ENCODE measurements at regions not wholly inside any gene's neighbourhood (a gene's known extent, or its start where the extent isn't known, plus 50 kb on each side); places are given as distances from the start of the nearest gene placed in this dataset.
"Not testable (repeated sequence)": the region's sequence is repeated elsewhere in the genome, so short reads cannot be mapped to it uniquely, and the experiment has no call there.

DNA sequence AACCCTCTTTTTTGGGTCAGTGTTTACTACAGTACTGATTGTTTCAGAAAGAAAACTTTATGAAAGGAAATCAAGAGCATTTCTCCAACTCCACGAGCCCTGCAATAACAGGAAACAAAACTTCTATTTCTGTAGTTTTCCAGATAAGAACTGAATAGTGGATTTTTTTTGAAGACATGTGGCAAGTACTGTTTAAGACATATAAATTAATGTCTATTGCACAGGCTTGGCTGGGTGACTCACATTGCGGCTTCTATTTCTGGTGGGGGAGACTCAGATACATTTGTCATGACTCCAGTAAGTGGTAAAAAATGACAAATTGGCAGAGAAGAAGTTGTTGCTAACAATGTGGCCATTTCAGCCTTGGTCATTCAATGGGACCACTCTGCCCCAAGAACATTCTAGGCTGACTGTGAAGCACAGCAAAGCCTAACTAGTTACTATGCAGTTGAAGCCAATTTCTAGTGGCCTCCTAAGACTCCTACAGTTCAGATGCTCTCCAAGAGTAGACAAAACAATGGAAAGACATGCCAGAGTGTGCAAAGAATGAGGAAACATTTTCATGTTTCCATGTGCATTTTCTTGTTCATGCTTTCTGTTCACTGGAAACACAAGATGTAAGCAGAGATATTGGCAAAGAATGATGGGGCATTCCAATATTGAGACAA is 200.9 kb downstream of the EDN1 start:
- intact Hi-C loops (cut with DNase I), result loop anchor here (5.0 to 10.0 kb wide), 2 partner anchors 89 to 94 kb away; no protein-coding TSS in a partner anchor
- DNase-seq (ENCODE audit: low spot score), result no peak

DNA sequence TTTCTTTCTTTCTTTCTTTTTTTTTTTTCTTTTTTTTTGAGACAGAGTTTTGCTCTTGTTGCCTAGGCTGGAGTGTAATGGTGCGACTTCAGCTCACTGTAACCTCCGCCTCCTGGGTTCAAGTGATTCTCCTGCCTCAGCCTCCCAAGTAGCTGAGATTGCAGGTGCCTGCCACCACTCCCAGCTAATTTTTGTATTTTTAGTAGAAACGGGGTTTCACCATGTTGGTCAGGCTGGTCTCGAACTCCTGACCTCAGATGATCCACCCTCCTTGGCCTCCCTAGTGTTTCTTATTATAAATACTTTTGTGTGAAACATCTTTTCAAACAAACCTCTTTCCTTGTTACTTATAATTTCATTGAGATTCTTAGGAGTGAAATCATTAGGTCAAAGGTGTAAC is 202.8 kb downstream of the EDN1 start:
- DNase-seq (ENCODE audit: low spot score), result not testable (repeated sequence)
- intact Hi-C loops (cut with DNase I), result loop anchor here (5.0 to 10.0 kb wide), 2 partner anchors 91 to 92 kb away; no protein-coding TSS in a partner anchor

GRCh38 chr6:12493446-12493845 is 203.3 kb downstream of the EDN1 start:
- intact Hi-C loops (cut with DNase I), result loop anchor here (5.0 to 10.0 kb wide), 2 partner anchors 91 kb away; no protein-coding TSS in a partner anchor
- no peak for DNase-seq (ENCODE audit: low spot score)

- DNase-seq (ENCODE audit: low spot score), result no peak
- intact Hi-C loops (cut with DNase I), result loop anchor here (5.0 to 10.0 kb wide), 2 partner anchors 91 to 92 kb away; no protein-coding TSS in a partner anchor
Observed at GRCh38 chr6:12494161-12494560, 204.0 kb downstream of the EDN1 start.

DNA sequence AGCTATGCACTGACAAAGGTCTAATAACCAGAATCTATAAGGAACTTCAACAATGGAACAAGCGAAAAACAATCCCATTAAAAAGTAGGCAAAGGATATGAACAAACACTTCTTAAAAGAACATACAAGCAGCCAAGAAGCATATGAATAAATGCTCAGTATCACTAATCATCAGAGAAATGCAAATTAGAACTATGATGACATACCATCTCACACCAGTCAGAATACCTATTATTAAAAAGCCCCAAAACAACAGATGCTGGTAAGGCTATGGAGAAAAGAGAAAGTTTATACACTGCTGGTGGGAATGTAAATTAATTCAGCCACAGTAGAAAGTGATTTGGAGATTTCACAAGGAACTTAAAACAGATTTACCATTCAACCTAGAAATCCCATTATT is 211.8 kb downstream of the EDN1 start:
- no peak for DNase-seq (ENCODE audit: low spot score)
- intact Hi-C loops (cut with DNase I), result no loop called here

DNA sequence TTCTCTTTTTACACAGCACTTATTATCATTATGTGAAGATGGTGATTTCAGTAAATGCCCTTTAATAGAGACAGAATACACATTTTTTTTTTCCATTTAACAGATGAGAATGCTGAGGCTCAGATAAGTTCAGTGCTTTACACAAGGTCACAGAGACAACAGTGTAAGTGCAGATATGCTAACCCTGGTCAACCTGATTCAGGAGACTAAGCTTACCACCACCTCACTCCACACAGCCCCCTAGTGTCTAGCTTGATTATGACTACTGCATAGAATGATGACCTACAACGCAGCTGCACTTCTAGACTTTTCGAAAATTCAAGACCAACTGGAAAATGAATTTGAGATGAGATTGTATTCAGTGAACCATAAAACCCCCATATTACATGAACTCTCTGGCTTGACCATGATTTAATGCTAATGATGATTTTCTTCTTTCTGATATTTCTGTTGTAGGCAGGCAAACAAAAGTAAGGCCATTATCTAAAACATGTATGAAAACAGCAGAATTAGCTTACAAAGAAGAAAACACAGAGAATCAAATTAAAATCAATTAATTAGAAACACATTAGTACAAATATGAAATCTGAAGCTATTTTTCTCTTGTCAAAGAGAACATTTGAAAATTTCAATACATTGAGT is 212.1 kb upstream of the PHACTR1 start:
- DNase-seq (ENCODE audit: low spot score), result no peak
- intact Hi-C loops (cut with DNase I), result no loop called here

DNA sequence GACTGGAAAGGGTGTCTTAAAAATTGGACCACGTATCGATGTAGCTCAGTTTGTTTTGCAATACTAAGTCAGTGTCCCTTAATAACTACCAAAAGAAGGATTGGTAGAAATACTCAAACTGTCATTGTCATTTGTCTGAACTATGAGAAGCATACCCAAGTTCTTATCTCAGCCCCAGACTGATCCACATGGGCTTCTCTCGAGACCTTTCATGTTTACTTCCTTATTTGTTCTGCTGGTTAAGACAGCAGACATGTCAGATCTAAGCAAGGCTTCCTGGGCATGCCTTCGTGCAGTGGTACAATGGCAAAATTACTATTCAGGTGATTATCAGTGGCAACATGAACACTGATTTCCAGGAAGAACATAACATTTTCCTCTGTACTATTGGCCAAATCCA is 211.1 kb upstream of the PHACTR1 start:
- intact Hi-C loops (cut with DNase I), result no loop called here
- DNase-seq (ENCODE audit: low spot score), result no peak

DNA sequence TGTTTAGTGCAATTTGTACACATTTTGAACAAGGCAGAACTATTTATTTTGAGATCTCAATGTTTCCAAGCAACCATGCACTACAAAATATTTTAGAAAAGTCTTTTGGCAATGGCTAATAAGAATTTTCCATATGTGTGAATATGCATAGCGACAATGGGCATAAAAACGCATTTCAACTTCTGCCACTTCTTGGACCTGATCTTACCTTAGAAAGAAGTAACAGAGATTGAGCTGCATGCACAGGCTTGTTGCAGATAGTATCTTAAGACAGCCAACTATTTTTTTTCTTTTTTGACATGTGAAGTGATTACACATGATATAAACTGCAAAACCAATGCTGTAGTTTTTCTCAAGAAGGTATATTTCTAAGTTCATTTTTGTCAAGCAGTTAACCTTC is 210.4 kb upstream of the PHACTR1 start:
- no peak for DNase-seq (ENCODE audit: low spot score)
- intact Hi-C loops (cut with DNase I), result no loop called here

DNA sequence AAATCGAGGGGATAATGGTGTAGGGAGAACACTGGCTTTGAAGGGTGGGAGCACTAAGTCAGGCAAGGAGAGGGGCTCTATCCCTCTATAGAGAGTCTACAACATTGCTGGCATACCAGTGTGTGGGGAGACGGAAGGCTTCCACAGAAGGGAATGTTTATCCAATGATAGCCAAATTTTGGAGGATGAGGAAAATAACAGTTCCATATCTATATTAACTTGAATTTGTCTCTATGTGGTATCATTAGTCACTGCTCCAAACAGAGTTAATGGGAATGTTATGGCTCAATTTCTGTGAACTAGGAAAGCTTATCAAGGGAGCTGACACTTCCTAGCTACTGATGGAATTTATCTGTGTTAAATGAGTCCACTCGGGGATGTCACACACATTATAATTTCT is 208.9 kb upstream of the PHACTR1 start:
- no peak for DNase-seq (ENCODE audit: low spot score)
- intact Hi-C loops (cut with DNase I), result no loop called here

DNA sequence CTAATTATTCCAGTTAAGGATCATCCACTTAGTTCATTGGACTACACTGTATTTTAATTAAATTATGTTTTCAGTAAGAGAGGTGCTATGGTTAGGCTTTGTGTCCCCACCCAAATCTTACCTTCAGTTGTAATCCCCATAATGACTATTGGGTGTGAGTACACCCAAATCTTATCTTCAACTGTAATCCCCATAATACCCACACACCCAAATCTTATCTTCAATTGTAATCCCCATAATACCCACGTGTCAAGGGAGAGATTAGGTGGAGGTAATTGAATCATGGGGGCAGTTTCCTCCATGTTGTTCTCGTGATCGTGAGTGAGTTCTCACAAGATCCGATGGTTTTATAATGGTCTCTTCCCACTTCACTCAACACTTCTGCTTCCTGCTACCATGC is 208.0 kb upstream of the PHACTR1 start:
- DNase-seq (ENCODE audit: low spot score), result no peak
- intact Hi-C loops (cut with DNase I), result no loop called here

DNA sequence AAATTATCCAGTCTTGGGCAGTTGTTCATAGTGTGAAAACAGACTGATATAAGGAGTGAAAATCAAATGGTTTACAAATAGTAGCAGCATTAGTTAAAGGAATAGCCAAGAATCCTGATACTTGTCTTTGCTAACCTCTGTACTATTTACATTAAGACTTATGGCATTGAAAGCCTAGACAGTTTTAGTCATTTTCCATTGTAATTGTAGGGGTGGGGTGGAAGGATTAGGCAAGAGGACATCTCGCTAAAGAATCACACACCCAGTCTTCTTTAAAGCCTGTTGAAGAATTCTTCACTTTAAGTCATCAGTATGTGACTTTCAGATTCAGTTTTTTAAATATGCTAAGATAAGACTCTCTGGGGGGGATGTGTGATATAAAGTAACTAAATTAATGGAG is 207.5 kb upstream of the PHACTR1 start:
- intact Hi-C loops (cut with DNase I), result no loop called here
- no peak for DNase-seq (ENCODE audit: low spot score)

GRCh38 chr6:12516070-12516469 is 200.5 kb upstream of the PHACTR1 start:
- intact Hi-C loops (cut with DNase I), result no loop called here

DNA sequence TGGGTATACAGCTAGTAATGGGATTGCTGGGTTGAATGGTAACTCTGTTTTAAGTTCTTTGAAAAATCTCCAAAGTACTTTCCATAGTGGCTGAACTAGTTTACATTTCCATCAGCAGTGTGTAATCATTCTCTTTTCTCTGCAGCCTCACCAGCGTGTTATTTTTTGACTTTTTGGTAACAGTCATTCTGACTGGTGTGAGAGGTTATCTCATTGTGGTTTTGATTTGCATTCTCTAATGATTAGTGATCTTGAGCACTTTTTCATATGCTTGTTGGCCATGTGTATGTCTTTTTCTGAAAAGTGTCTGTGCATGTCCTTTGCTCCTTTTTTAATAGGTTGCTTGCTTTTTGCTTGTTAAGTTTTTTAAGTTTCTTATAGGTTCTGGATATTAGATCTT is 194.2 kb upstream of the PHACTR1 start:
- DNase-seq (ENCODE audit: low spot score), result no peak
- intact Hi-C loops (cut with DNase I), result no loop called here

More at GRCh38 chr6:12516070-12516469, 200.5 kb upstream of the PHACTR1 start:
- DNase-seq (ENCODE audit: low spot score), result no peak

- no peak for DNase-seq (ENCODE audit: low spot score)
- intact Hi-C loops (cut with DNase I), result no loop called here
Observed at GRCh38 chr6:12523726-12524125, 192.8 kb upstream of the PHACTR1 start.

GRCh38 chr6:12525276-12525675 is 191.3 kb upstream of the PHACTR1 start:
- no peak for DNase-seq (ENCODE audit: low spot score)
- intact Hi-C loops (cut with DNase I), result no loop called here

GRCh38 chr6:12527339-12527738 is 189.2 kb upstream of the PHACTR1 start:
- intact Hi-C loops (cut with DNase I), result no loop called here
- DNase-seq (ENCODE audit: low spot score), result no peak

- DNase-seq (ENCODE audit: low spot score), result no peak
- intact Hi-C loops (cut with DNase I), result no loop called here
Observed at GRCh38 chr6:12528136-12528535, 188.4 kb upstream of the PHACTR1 start.

GRCh38 chr6:12528581-12529363 is 187.8 kb upstream of the PHACTR1 start:
- intact Hi-C loops (cut with DNase I), result no loop called here
- no peak for DNase-seq (ENCODE audit: low spot score)

GRCh38 chr6:12529364-12530019 is 187.1 kb upstream of the PHACTR1 start:
- no peak for DNase-seq (ENCODE audit: low spot score)
- intact Hi-C loops (cut with DNase I), result no loop called here

GRCh38 chr6:12530345-12530744 is 186.2 kb upstream of the PHACTR1 start:
- DNase-seq (ENCODE audit: low spot score), result no peak
- intact Hi-C loops (cut with DNase I), result no loop called here

Measured in cardiac septum (tissue), 1 donor.